HFFc6 (cell line): ENCODE measurements at regions not wholly inside any gene's neighbourhood (a gene's known extent, or its start where the extent isn't known, plus 50 kb on each side); places are given as distances from the start of the nearest gene placed in this dataset.

ENCODE experiments used
- DNase-seq: peaks from one replicate; pipeline ENCODE4 v3.0.0-alpha.2; 2018
- H3K27ac Mint-ChIP-seq: 2 replicates; pipeline ENCODE4 v1.8.0; 2020; ENCODE audit warnings: mild to moderate bottlenecking, mixed read lengths
- H3K27me3 Mint-ChIP-seq: 2 replicates; pipeline ENCODE4 v1.8.0; 2021; ENCODE audit warnings: mild to moderate bottlenecking, moderate library complexity, mixed read lengths; ENCODE audit not compliant: insufficient read depth
- H3K36me3 Mint-ChIP-seq: 2 replicates; pipeline ENCODE4 v1.8.0; 2021; ENCODE audit warnings: low read depth, mixed read lengths
- H3K4me1 Mint-ChIP-seq: 2 replicates; pipeline ENCODE4 v1.8.0; 2020; ENCODE audit warnings: low read depth, mixed read lengths
- H3K4me3 Mint-ChIP-seq: 2 replicates; pipeline ENCODE4 v1.8.0; 2020; ENCODE audit warnings: mild to moderate bottlenecking, moderate library complexity, mixed read lengths
- H3K9me3 Mint-ChIP-seq: 2 replicates; pipeline ENCODE4 v1.8.0; 2020; ENCODE audit warnings: mild to moderate bottlenecking, mixed read lengths
- CTCF ChIP-seq: fragments of 200-600 bp; sonication (generic); IDR thresholded peaks from 2 replicates; pipeline ENCODE4 v1.5.0; 2021; ENCODE audit warnings: antibody characterized with exemption, mild to moderate bottlenecking

- H3K27me3 Mint-ChIP-seq = peaks cover 3% of the 10 kb centered on the region
- H3K9me3 Mint-ChIP-seq = no peaks in the 10 kb centered on the region
- H3K4me1 Mint-ChIP-seq = peaks cover 32% of the 10 kb centered on the region
- 0 out of 2 replicates have a peak overlapping the region, but pooled peaks have one; percentile 20 for H3K4me3 Mint-ChIP-seq
- H3K27ac Mint-ChIP-seq = no peak overlapping the region
- no peaks in the 10 kb centered on the region for H3K36me3 Mint-ChIP-seq
- TF ChIP-seq CTCF = no peak
- DNase-seq = no peak
These were observed 146.9 kb downstream of the KLF13 start for GRCh38 chr15:31473385-31474058.

- Mint-ChIP-seq H3K4me3 (no peak overlapping the region), H3K9me3 (no peaks in the 10 kb centered on the region), H3K36me3 (no peaks in the 10 kb centered on the region), H3K27ac (no peak overlapping the region), H3K4me1 (peaks cover 32% of the 10 kb centered on the region), H3K27me3 (peaks cover 6% of the 10 kb centered on the region)
- DNase-seq = no peak
- TF ChIP-seq CTCF = no peak
These were observed 147.6 kb downstream of the KLF13 start for GRCh38 chr15:31474059-31474868.

- H3K9me3 Mint-ChIP-seq = no peaks in the 10 kb centered on the region
- DNase-seq = no peak
- no peak for TF ChIP-seq CTCF
- no peak overlapping the region for H3K27ac Mint-ChIP-seq
- H3K27me3 Mint-ChIP-seq = peaks cover 17% of the 10 kb centered on the region
- H3K4me1 Mint-ChIP-seq = peaks cover 22% of the 10 kb centered on the region
- H3K4me3 Mint-ChIP-seq = no peak overlapping the region
- no peaks in the 10 kb centered on the region for H3K36me3 Mint-ChIP-seq
These were observed 149.7 kb downstream of the KLF13 start for GRCh38 chr15:31476236-31476810.

- Mint-ChIP-seq H3K4me3 (no peak overlapping the region), H3K9me3 (no peaks in the 10 kb centered on the region), H3K27me3 (peaks cover 18% of the 10 kb centered on the region), H3K4me1 (peaks cover 16% of the 10 kb centered on the region), H3K27ac (no peak overlapping the region), H3K36me3 (no peaks in the 10 kb centered on the region)
- no peak for DNase-seq
- TF ChIP-seq CTCF = no peak
These were observed 150.2 kb downstream of the KLF13 start for GRCh38 chr15:31476866-31477265.

GRCh38 chr15:31477301-31477700 is 150.7 kb downstream of the KLF13 start:
- H3K4me3 Mint-ChIP-seq = no peak overlapping the region
- no peak overlapping the region for H3K27ac Mint-ChIP-seq
- DNase-seq = no peak
- no peak for TF ChIP-seq CTCF
- H3K4me1 Mint-ChIP-seq = peaks cover 12% of the 10 kb centered on the region
- no peaks in the 10 kb centered on the region for H3K9me3 Mint-ChIP-seq
- H3K36me3 Mint-ChIP-seq = no peaks in the 10 kb centered on the region
- peaks cover 18% of the 10 kb centered on the region for H3K27me3 Mint-ChIP-seq
